Activated naive CD4-positive, alpha-beta T cell (primary cell): ENCODE measurements at regions not wholly inside any gene's neighbourhood (a gene's known extent, or its start where the extent isn't known, plus 50 kb on each side); places are given as distances from the start of the nearest gene placed in this dataset.

Source experiments
- DNase-seq, 4 experiments: peaks; one replicate each; lab custom pipeline; 2025; lab: John Stamatoyannopoulos, UW

DNA sequence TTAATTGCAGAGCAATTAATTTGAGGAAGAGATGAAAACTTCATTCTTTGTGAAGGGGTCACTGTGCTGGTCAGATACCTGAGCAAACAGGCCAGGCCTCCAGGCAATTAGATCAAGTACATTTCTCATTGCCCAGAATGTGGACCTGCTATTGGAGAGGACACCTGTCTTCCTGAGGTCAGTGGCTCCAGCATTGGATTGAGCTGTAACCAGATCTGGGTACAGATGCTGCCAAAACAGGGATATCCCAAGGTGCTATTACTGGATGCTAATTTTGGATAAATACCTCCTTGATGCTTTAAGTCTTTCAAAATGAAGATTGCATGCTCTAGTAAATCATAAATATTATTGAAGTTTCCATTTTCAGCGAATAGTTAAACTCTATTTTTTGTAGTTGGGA, 131.5 kb downstream of the FAM161A start:
- DNase-seq: no peak

- DNase-seq: no peak
Observed at GRCh38 chr2:61721382-61721781, 132.5 kb downstream of the FAM161A start.

GRCh38 chr2:61720911-61721310, 132.9 kb downstream of the FAM161A start:
- no peak for DNase-seq

DNA sequence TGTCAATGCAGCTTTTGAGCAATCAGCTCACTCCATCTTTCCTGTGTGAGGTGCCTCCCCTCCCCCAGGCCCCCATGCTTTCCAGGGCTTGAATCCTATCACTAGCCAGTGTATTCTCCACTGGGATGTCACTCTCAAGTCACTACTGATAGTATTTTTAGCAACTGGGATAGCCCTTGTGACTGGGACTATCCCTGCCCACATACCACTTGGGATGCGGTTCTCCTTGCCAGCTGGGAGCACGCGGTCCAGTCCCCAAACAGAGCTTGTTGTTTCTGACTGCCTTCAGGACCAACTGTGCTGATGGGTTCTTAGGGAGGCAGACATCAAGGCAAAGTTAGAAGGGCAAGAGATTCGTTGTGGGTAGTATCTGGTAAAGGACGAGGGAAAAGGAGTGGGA, 134.9 kb downstream of the FAM161A start:
- DNase-seq: no peak

DNA sequence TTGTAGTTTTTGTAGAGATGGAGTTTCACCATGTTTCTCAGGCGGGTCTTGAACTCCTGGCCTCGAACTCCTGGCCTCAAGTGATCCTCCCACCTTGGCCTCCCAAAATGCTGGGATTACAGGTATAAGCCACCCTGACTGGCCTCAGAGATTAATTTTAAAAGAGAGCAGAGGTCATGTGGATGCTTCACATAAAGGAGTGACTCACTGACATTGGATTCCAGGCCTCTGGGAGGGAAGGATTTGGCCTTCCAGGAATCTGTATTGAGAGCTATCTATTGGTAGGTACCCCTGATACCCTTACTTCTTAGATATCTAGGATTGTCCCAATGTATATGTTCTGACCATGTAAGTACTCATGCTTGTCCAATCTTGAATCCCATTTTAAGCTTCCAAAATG, 138.4 kb downstream of the FAM161A start:
- no peak for DNase-seq

DNA sequence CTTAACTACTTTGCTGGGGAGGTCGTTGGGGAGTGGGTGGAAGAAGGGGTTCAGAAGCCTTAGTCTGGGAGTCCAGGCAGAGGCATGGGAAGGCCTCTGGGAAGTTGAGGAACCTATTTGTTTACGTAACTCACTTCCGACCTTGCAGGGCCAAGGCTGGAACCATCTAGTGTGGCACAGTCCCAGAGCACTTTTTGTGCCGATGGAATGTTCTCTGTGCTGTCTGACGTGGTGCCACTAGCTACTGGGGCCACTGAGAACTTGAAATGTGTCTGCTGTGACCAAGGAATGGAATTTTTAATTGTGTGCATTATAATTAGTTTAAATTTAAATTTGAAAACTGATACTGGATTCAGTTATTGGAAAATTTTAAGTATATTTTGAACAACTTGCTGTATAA, 139.7 kb downstream of the FAM161A start:
- DNase-seq: no peak

GRCh38 chr2:61713457-61713856, 140.4 kb downstream of the FAM161A start:
- DNase-seq: no peak

GRCh38 chr2:61712060-61712459, 141.8 kb downstream of the FAM161A start:
- no peak for DNase-seq

DNA sequence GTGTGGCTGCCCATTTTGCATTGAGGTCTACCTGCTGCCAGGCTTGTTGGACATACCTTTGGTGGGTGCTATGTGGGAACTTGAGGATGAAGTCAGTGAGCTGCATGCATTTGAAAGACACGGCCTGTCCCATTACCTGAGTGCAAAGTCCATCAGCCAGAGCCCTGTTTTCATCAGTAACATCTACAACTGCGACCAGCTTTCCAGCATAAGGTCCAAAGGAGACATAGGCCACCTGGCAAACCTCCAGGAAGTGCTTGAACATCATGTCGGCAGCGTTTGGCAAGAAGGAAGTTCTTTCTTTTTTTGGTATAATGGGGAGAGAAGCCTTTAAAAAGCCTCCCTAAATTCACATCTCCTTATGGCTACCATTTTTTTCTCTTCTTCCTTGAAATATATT, 143.1 kb downstream of the FAM161A start:
- no peak for DNase-seq

- no peak for DNase-seq
Observed at GRCh38 chr2:61707984-61708852, 145.6 kb downstream of the FAM161A start.

DNA sequence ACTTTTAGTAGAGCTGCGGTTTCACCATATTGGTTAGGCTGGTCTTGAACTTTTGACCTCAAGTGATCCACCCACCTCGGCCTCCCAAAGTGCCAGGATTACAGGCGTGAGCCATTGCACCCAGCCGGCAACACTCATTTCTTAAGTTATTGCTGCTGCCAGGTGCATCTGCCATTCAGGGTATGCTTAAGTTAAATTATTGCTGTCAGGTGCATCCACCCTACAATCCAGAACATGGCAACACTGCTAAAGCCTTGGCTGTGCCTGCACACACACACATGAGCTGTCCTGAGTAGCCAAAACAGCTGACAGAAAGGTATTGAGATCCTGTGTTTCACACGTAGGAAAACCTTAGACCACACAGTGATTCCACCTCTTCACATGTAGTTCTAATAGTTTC, 148.2 kb downstream of the FAM161A start:
- no peak for DNase-seq

DNA sequence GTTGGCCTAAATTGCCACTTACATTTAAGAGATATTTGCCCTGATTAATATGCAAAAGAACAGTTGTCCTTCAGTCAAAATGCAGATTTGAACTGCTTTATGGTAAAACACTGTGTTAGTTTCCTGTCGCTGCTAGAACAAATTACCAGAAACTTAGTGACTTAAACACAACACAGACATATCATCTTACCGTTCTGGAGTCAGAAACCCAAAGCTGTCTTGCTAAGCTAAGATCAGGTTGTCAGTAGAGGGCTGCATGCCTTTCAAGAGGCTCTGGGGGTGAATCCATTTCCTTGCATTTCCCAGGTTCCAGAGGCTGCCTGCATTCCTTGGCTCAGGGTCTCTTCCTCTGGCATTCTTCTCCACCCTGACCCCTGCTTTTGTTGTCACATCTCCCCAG, 149.5 kb downstream of the FAM161A start:
- DNase-seq: no peak

DNA sequence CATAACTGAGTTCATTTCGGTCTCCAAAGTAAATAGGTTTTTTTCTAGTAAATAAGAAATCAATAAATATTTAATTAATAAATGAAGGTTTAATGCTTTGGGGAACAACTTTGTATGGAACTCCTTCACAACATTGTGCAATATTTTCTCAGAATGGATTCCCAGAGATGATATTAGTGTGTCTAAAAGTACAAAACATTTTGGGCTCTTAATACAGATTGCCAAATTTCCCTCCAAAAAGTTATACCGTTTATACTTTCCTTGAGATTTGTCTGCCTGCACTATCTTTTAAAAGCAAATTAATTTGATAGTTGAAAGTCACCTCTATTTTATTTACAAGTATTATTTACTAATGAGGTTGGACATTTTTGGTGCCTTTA, 151.8 kb downstream of the FAM161A start:
- DNase-seq: no peak

DNA sequence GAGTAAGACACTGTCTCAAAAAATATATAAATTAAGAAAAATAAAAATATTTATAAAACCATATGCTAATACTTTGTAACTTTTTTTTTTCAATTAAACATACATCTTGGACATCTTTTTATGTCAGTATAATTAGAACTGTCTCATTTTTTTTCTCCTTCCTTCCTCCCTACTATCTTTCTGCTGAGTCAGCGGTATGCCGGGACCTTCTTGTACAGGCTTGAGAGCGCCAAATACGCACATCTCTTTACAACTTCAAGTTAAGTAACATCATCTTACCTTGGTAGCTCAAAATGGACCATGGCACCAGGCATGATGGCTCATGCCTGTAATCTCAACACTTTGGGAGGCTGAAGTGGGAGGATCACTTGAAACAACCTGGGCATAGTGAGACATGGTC, 153.4 kb downstream of the FAM161A start:
- DNase-seq: no peak

DNA sequence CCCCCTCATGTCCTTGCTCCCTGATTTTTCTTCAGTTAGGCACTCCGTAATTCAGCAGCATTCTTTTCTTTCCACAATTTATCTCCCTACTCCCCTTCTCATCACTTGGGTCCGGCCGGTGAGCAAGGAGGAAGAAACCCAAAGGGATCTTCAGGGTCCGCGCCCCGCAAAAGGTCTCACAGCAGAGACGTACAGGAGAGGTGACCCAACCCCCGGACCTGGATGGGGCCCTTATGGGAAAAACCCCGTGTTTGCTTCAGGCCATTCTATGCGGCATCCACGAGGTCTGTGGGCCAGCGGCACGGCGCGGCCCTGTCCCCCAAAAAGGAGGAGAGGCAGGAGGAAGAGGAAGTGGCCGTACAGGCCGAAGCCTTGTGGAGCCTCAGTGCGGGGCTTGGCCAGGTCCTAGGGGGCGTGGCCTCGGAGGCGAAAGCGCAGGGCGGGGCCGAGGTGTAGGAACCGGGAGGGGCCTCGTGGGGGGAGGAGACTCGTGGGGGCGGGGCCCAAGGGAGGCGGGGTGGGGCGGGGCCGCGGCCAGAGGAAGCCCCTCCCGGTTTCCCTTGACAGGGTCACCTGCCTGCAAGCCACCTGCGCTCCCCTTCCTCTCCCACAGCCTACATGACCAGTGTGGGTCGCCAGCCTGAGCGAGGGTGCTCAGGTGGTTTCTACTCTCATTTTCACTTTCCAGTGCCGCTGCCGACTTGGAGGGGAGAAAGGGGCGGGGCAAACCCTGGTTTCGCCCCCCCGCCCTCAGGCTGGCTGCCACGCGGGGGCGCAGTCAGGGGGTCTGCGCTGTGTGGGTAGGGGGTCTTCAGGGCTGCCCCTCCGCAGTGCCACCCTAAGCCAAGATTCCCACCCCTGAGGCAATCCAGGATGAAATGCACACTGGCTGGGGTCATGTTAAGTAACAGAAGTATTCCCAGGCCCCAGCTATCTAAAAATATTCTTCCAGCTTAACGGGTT, 156.4 kb upstream of the XPO1 start:
- DNase-seq: peak; percentile 63 to 80 (median 70)

DNA sequence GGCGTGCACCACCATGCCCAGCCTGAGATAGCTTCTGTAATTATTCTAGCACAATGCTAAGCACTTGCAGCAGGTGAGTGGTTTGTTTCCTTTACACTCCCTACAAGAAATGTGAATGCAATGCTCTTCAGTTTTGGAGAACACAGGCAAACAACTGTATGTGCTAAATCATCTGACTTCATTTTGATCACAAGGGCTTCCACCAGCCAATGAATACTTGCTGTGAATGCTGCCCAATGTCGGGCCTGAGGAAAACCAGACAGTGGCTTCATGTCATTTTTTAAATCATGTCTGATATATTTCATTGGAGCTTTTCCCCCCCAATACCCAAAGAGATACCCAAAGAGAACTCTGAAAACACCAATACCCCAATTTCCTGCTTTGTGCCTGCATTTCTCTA, 155.6 kb upstream of the XPO1 start:
- no peak for DNase-seq

- DNase-seq: no peak
Observed at GRCh38 chr2:61690078-61690596, 152.0 kb upstream of the XPO1 start.

DNA sequence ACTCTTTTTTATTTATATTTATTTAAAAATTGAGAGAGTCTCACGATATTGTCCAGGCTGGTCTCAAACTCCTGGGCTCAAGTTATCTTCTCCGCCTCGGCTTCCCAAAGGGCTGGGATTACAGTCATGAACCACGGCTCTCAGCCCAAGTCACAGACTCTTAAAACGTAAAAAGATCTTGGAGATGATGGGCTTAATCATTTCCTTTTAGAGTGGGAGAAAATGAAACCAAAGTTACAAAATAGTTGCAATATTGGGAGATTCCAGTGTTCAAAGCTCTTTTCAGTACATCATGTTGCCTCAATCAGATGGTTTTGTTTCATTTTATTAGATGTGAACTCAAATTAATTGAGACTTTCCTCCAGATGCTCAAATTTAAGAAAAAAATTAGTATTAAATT, 151.4 kb upstream of the XPO1 start:
- no peak for DNase-seq

DNA sequence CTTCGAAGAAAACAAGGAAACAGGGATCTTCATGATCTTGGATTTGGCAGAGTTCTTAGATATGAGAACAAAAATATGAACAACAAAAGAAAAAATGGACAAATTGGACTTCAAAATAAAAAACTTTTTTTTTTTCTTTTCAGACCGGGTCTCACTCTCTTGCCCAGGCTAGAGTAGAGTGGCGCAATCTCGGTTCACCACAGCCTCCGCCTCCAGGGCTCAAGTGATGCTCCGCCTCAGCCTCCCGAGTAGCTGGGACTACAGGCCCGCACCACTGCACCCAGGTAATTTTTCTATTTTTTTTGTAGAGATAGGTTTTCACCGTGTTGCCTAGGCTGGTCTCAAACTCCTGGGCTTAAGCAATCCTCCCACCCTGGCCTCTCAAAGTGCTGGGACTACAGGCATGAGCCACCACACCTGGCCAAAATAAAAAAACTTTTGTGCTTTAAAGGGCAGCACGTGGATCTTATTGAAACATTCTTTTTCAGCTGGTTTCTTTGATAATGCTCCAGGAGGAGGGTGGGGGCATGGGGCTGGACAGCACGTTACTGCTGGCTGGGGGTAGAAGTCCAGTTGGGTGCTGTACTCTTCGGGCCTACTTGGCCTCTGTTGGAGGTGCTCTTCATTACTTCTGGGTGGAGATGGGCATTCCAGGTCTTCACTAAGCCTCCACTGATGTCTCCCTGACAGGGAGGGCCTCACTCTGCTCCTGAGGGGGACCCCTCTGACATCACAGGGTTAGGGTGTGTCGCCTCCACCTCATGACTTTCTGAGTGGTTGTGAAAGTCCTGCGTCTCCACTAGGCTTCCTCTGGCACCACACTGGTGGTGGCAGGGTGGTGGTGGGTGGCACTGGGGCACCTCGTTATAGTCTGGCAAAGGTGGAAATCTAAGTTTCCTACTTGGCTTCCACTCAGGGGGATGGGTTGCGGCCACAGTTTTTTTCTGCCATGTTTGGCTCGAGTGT, 150.5 kb upstream of the XPO1 start:
- DNase-seq: no peak

GRCh38 chr2:61679096-61679495, 140.9 kb upstream of the XPO1 start:
- no peak for DNase-seq

- DNase-seq: no peak
Observed at GRCh38 chr2:61677942-61678341, 139.8 kb upstream of the XPO1 start.

DNA sequence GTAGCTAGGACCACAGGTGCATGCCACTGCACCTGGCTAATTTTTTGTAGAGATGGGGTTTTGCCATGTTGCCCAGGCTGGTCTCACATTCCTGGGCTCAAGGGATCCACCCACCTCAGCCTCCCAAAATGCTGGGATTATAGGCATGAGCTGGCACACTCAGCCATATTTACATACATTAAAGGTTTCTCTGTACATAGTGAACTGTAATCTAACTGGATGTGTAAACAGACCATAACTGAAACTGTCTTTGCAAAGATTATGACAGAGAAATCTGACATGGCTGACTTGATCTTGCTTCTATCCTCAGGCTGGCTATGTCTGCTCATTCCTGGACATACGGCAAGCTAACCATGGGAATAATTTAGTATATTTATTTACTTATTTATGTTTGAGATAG, 139.2 kb upstream of the XPO1 start:
- DNase-seq: no peak
